HFF-Myc (cell line): ENCODE measurements at regions not wholly inside any gene's neighbourhood (a gene's known extent, or its start where the extent isn't known, plus 50 kb on each side); places are given as distances from the start of the nearest gene placed in this dataset.

ENCODE experiments used
- DNase-seq: peaks from one replicate; pipeline ENCODE4 v3.0.0-alpha.2; 2011; ENCODE audit warnings: low read depth; ENCODE audit errors: extremely low read depth
- H3K4me3 ChIP-seq: replicated peaks from 2 replicates; pipeline ENCODE4 v1.5.1; 2011; ENCODE audit warnings: low read depth, mild to moderate bottlenecking, control low read depth, low read length
- CTCF ChIP-seq: IDR thresholded peaks from 2 replicates; pipeline ENCODE4 v1.5.1; 2012; ENCODE audit warnings: mild to moderate bottlenecking, low read depth, low read length, control low read depth; ENCODE audit errors: missing control alignments

- H3K4me3 ChIP-seq, result no peak overlapping the region
- no peak for TF ChIP-seq CTCF
- DNase-seq, result no peak
Observed at GRCh38 chr14:80426683-80427082, 215.4 kb upstream of the DIO2 start.

DNA sequence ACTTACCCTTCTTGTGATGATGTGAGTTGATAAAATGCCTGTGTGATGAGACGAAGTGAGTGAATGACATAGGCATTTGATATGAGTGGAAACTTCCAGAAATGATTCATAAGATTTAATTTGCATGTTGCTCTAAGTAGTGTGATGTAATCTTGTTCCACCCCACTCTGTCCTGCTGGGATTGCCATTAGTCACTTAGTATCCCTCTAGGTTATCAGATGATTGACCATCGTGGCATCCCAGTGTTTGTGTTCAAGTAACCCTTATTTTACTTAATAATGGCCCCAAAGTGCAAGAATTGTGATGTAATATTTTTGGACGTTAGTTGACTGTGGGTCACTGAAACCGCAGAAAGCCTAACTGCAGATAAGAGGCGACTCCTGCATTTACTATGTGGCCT lies 214.4 kb upstream of the DIO2 start:
- no peak overlapping the region for H3K4me3 ChIP-seq
- no peak for TF ChIP-seq CTCF
- peak; percentile 40 for DNase-seq

DNA sequence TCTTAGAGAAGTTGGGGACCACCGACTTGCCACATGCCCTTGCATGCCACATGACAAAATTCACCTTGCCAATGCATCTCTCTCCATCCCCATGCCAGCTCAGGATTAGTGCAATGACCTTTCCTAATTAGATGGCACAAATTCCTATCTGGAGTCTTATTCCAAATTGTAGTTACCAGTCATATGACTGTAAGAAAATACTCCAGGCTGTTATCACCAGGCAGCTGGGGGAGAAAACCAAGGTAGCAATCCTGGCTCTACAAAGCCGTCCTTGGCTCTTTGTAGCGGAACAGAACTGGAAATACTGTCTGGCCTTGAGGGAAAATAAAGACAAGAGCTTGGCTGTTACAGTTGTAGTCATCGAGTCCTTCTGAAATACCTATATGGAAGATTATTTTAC lies 208.5 kb upstream of the DIO2 start:
- no peak for DNase-seq
- no peak overlapping the region for H3K4me3 ChIP-seq
- no peak for TF ChIP-seq CTCF

GRCh38 chr14:80419345-80419744 lies 208.0 kb upstream of the DIO2 start:
- no peak overlapping the region for H3K4me3 ChIP-seq
- no peak for DNase-seq
- no peak for TF ChIP-seq CTCF

DNA sequence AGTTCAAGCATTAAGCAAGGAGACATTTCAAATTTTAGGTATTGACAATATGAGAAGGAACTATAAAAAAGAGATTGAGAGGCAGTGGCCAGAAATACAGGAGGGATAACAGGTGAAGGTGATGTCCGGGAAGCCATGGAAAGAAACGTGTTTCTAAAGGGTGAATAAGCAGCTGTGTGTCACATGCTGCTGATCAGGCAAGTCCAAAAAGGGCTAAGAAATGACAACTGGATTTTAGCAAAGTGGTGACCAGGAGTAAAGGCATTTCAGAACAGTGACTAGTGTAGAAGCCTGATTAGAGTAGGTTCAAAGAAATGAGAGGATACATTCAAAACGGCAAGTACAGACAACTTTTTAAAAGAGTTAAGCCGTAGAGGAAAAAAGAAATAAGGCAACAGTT lies 204.3 kb upstream of the DIO2 start:
- no peak overlapping the region for H3K4me3 ChIP-seq
- no peak for TF ChIP-seq CTCF
- DNase-seq, result no peak

DNA sequence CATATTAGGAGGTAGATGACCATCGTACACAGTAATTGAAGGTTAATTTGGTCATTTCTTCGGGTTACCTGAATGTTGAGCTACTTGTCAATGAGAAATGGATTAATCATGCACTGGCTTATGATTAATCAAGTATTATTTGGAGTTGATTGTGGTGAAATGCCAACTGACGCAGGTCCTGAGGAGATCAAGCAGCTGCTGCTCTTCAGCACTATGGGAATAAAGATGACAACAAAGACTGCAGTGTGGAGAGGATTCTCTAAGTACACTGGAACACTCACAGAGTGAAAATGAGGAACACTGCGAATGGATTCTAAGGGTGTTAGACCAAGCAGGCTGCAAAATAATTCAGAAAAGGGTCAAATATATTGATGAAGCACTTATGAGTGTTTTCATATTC lies 202.8 kb upstream of the DIO2 start:
- no peak for TF ChIP-seq CTCF
- DNase-seq, result no peak
- H3K4me3 ChIP-seq, result no peak overlapping the region

DNA sequence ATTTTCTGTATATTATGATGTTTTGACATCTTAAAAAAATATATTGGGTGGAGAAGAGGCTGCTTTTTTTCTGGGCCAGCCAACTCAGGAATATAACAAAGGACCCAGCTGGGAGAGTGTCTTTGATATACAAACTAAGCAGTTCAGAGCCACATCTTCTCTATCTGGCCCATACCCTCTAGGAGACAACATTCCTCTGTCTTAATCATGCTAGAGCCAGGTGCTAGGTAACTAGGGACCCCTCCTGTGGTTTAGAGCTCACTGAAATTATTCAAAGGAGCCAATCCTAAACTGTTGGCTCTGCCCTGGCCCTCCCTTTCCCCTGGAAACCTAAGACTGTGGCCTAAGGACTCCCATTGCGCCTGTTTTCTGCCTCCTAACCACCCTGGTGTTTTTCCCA lies 193.1 kb upstream of the DIO2 start:
- no peak overlapping the region for H3K4me3 ChIP-seq
- no peak for DNase-seq
- no peak for TF ChIP-seq CTCF
